ENCODE measurements at regions not wholly inside any gene's neighbourhood (a gene's known extent, or its start where the extent isn't known, plus 50 kb on each side); places are given as distances from the start of the nearest gene placed in this dataset.

GRCh38 chr3:150267288-150267687 is 140.8 kb upstream of the TSC22D2 start:
- DNase-seq (ENCODE audit: low read depth in 3 of 3): no peak

- no peak for DNase-seq (ENCODE audit: low read depth in 3 of 3)
Measured at GRCh38 chr3:150265305-150265704, 142.8 kb upstream of the TSC22D2 start.

GRCh38 chr3:150264561-150265279 is 143.4 kb upstream of the TSC22D2 start:
- DNase-seq (ENCODE audit: low read depth in 3 of 3): no peak

- DNase-seq (ENCODE audit: low read depth in 3 of 3): no peak
Measured at GRCh38 chr3:150261958-150262357, 146.1 kb upstream of the TSC22D2 start.

GRCh38 chr3:150261418-150261817 is 146.7 kb upstream of the TSC22D2 start:
- no peak for DNase-seq (ENCODE audit: low read depth in 3 of 3)

GRCh38 chr3:150260398-150260710 is 147.7 kb upstream of the TSC22D2 start:
- DNase-seq (ENCODE audit: low read depth in 3 of 3): no peak

GRCh38 chr3:150259526-150260397 is 148.3 kb upstream of the TSC22D2 start:
- no peak for DNase-seq (ENCODE audit: low read depth in 3 of 3)

- DNase-seq (ENCODE audit: low read depth in 3 of 3): no peak
Measured at GRCh38 chr3:150256782-150257181, 151.3 kb upstream of the TSC22D2 start.

- no peak for DNase-seq (ENCODE audit: low read depth in 3 of 3)
Measured at GRCh38 chr3:150256318-150256717, 151.8 kb upstream of the TSC22D2 start.

GRCh38 chr3:150255826-150256225 is 152.3 kb upstream of the TSC22D2 start:
- no peak for DNase-seq (ENCODE audit: low read depth in 3 of 3)

GRCh38 chr3:150255413-150255812 is 152.7 kb upstream of the TSC22D2 start:
- DNase-seq (ENCODE audit: low read depth in 3 of 3): no peak

- DNase-seq (ENCODE audit: low read depth in 3 of 3): no peak
Measured at GRCh38 chr3:150254309-150254708, 153.8 kb upstream of the TSC22D2 start.

GRCh38 chr3:150253622-150254021 is 154.5 kb upstream of the TSC22D2 start:
- no peak for DNase-seq (ENCODE audit: low read depth in 3 of 3)

GRCh38 chr3:150252462-150252861 is 155.6 kb upstream of the TSC22D2 start:
- no peak for DNase-seq (ENCODE audit: low read depth in 3 of 3)

GRCh38 chr3:150251187-150252062 is 156.7 kb upstream of the TSC22D2 start:
- DNase-seq (ENCODE audit: low read depth in 3 of 3): no peak

- no peak for DNase-seq (ENCODE audit: low read depth in 3 of 3)
Measured at GRCh38 chr3:150249779-150250470, 158.2 kb upstream of the TSC22D2 start.

GRCh38 chr3:150248888-150249681 is 159.0 kb upstream of the TSC22D2 start:
- no peak for DNase-seq (ENCODE audit: low read depth in 3 of 3)

- DNase-seq (ENCODE audit: low read depth in 3 of 3): no peak
Measured at GRCh38 chr3:150248116-150248887, 159.8 kb upstream of the TSC22D2 start.

GRCh38 chr3:150247441-150247840 is 160.7 kb upstream of the TSC22D2 start:
- DNase-seq (ENCODE audit: low read depth in 3 of 3): no peak

- no peak for DNase-seq (ENCODE audit: low read depth in 3 of 3)
Measured at GRCh38 chr3:150243466-150243865, 164.6 kb upstream of the TSC22D2 start.

All from stimulated activated CD4-positive, alpha-beta T cell treated with anti-CD3 and anti-CD28 coated beads, TNF-alpha, amount 100 ng/mL, for 4 hours (primary cell).